ENCODE measurements at regions not wholly inside any gene's neighbourhood (a gene's known extent, or its start where the extent isn't known, plus 50 kb on each side); places are given as distances from the start of the nearest gene placed in this dataset.

- no peaks in the 10 kb centered on the region for H3K36me3 ChIP-seq (replicated peaks; ENCODE audit: insufficient read depth, low read depth)
- no peaks in the 10 kb centered on the region for H3K4me1 ChIP-seq (ENCODE audit: insufficient read depth)
- DNase-seq (ENCODE audit: low spot score): no peak
- TF ChIP-seq, protein P1, sequence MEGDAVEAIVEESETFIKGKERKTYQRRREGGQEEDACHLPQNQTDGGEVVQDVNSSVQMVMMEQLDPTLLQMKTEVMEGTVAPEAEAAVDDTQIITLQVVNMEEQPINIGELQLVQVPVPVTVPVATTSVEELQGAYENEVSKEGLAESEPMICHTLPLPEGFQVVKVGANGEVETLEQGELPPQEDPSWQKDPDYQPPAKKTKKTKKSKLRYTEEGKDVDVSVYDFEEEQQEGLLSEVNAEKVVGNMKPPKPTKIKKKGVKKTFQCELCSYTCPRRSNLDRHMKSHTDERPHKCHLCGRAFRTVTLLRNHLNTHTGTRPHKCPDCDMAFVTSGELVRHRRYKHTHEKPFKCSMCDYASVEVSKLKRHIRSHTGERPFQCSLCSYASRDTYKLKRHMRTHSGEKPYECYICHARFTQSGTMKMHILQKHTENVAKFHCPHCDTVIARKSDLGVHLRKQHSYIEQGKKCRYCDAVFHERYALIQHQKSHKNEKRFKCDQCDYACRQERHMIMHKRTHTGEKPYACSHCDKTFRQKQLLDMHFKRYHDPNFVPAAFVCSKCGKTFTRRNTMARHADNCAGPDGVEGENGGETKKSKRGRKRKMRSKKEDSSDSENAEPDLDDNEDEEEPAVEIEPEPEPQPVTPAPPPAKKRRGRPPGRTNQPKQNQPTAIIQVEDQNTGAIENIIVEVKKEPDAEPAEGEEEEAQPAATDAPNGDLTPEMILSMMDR (IDR thresholded peaks at IDR 0.05; ENCODE audit: poor library complexity): no peak
- TF ChIP-seq EZH2 (IDR thresholded peaks at IDR 0.05; ENCODE audit: borderline replicate concordance) (no peak), EZH2phosphoT487 (IDR thresholded peaks at IDR 0.05; ENCODE audit: low read depth, severe bottlenecking, unreplicated experiment) (no peak)
- no peak overlapping the region for H2AFZ ChIP-seq
- no peaks in the 10 kb centered on the region for H3K9me2 ChIP-seq (replicated peaks; ENCODE audit: insufficient read depth)
- H3K4me3 ChIP-seq: no peak overlapping the region
- no peaks in the 10 kb centered on the region for H3K9me3 ChIP-seq (ENCODE audit: low read depth)
- no peaks in the 10 kb centered on the region for H3K79me2 ChIP-seq
- H3K27me3 ChIP-seq: no peaks in the 10 kb centered on the region
- no peaks in the 10 kb centered on the region for H4K20me1 ChIP-seq (ENCODE audit: insufficient read depth, poor library complexity, severe bottlenecking)
- H3K4me2 ChIP-seq: no peak overlapping the region
- WGBS (ENCODE audit: low lambda C conversion rate, missing lambda C conversion rate): 94% methylated on average over 2 of the region's 2 CpGs
- H3K27ac ChIP-seq: no peak overlapping the region
Measured at GRCh38 chr3:43914269-43914668, 223.5 kb downstream of the ABHD5 start.

DNA sequence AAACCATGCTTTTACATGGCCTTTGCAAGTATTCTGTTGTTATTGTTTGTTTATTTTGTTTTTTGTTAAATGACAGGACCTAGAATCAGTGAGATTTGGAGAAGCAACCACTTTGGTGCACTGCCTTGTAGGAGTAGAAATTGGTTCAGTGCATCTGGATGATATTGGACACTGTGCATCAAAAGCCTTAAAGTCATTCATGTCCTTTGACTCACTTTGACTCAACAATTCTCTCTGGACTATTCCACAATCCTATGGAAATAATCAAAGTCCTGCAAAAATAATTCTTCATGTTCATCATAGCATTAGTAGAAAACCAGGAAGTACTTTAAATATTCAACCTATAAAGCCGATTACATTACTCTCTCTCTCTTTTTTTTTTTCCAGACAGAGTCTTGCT is 224.8 kb downstream of the ABHD5 start:
- Histone ChIP-seq H3K36me3 (replicated peaks; ENCODE audit: insufficient read depth, low read depth) (no peaks in the 10 kb centered on the region), H3K27me3 (peaks cover 7% of the 10 kb centered on the region), H4K20me1 (ENCODE audit: insufficient read depth, poor library complexity, severe bottlenecking) (no peaks in the 10 kb centered on the region), H3K4me3 (no peak overlapping the region), H3K9me3 (ENCODE audit: low read depth) (no peaks in the 10 kb centered on the region), H3K9me2 (replicated peaks; ENCODE audit: insufficient read depth) (no peaks in the 10 kb centered on the region), H3K4me2 (no peak overlapping the region), H3K27ac (no peak overlapping the region), H3K79me2 (no peaks in the 10 kb centered on the region), H2AFZ (no peak overlapping the region), H3K4me1 (ENCODE audit: insufficient read depth) (no peaks in the 10 kb centered on the region)
- no peak for DNase-seq (ENCODE audit: low spot score)
- TF ChIP-seq, protein P1 (IDR thresholded peaks at IDR 0.05; ENCODE audit: poor library complexity): no peak
- TF ChIP-seq EZH2 (IDR thresholded peaks at IDR 0.05; ENCODE audit: borderline replicate concordance) (no peak), EZH2phosphoT487 (IDR thresholded peaks at IDR 0.05; ENCODE audit: low read depth, severe bottlenecking, unreplicated experiment) (no peak)
- WGBS (ENCODE audit: low lambda C conversion rate, missing lambda C conversion rate): 91% methylated on average over 1 of the region's 1 CpG

GRCh38 chr3:43917361-43917760 is 226.6 kb downstream of the ABHD5 start:
- DNase-seq (ENCODE audit: low spot score): no peak
- H3K4me1 ChIP-seq (ENCODE audit: insufficient read depth): no peaks in the 10 kb centered on the region
- H3K27ac ChIP-seq: no peak overlapping the region
- no peaks in the 10 kb centered on the region for H3K79me2 ChIP-seq
- WGBS (ENCODE audit: low lambda C conversion rate, missing lambda C conversion rate): 96% methylated on average over 3 of the region's 3 CpGs
- no peak overlapping the region for H3K4me2 ChIP-seq
- H3K9me2 ChIP-seq (replicated peaks; ENCODE audit: insufficient read depth): no peaks in the 10 kb centered on the region
- H3K4me3 ChIP-seq: no peak overlapping the region
- no peak overlapping the region for H2AFZ ChIP-seq
- peaks cover 8% of the 10 kb centered on the region for H3K27me3 ChIP-seq
- H3K36me3 ChIP-seq (replicated peaks; ENCODE audit: insufficient read depth, low read depth): no peaks in the 10 kb centered on the region
- no peaks in the 10 kb centered on the region for H3K9me3 ChIP-seq (ENCODE audit: low read depth)
- TF ChIP-seq, protein P1 (IDR thresholded peaks at IDR 0.05; ENCODE audit: poor library complexity): no peak
- TF ChIP-seq EZH2phosphoT487 (IDR thresholded peaks at IDR 0.05; ENCODE audit: low read depth, severe bottlenecking, unreplicated experiment) (no peak), EZH2 (IDR thresholded peaks at IDR 0.05; ENCODE audit: borderline replicate concordance) (no peak)
- H4K20me1 ChIP-seq (ENCODE audit: insufficient read depth, poor library complexity, severe bottlenecking): no peaks in the 10 kb centered on the region

DNA sequence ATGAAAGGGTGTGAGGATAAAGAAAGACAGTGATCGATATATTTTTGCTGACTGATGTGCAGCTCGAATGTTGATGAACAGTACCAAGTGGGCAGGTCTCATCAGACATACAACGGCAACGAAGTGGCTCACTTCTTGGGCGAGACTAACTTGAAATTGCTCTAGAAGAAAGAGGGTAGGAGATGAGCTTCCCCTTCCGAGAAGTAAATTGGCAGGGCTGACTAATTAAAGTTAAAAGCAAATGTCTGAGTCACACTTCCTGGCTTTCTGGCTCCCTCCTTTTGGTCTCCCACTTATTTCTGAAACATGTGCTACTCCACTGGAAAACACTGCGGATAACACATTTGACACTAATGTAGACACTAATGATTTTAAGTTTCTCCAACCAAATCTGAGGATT is 228.3 kb downstream of the ABHD5 start:
- Histone ChIP-seq H4K20me1 (ENCODE audit: insufficient read depth, poor library complexity, severe bottlenecking) (no peaks in the 10 kb centered on the region), H2AFZ (no peak overlapping the region), H3K9me2 (replicated peaks; ENCODE audit: insufficient read depth) (no peaks in the 10 kb centered on the region), H3K36me3 (replicated peaks; ENCODE audit: insufficient read depth, low read depth) (no peaks in the 10 kb centered on the region), H3K4me2 (no peak overlapping the region), H3K4me1 (ENCODE audit: insufficient read depth) (no peaks in the 10 kb centered on the region), H3K27ac (no peak overlapping the region), H3K9me3 (ENCODE audit: low read depth) (no peaks in the 10 kb centered on the region), H3K4me3 (no peak overlapping the region), H3K27me3 (peaks cover 8% of the 10 kb centered on the region), H3K79me2 (no peaks in the 10 kb centered on the region)
- WGBS (ENCODE audit: low lambda C conversion rate, missing lambda C conversion rate): 73% methylated on average over 7 of the region's 7 CpGs
- no peak for DNase-seq (ENCODE audit: low spot score)
- TF ChIP-seq, protein P1 (IDR thresholded peaks at IDR 0.05; ENCODE audit: poor library complexity): no peak
- no peak for TF ChIP-seq EZH2 (IDR thresholded peaks at IDR 0.05; ENCODE audit: borderline replicate concordance)
- no peak for TF ChIP-seq EZH2phosphoT487 (IDR thresholded peaks at IDR 0.05; ENCODE audit: low read depth, severe bottlenecking, unreplicated experiment)

Data from hepatocyte (in vitro differentiated cells).